Endothelial cell of umbilical vein (primary cell): ENCODE measurements at regions not wholly inside any gene's neighbourhood (a gene's known extent, or its start where the extent isn't known, plus 50 kb on each side); places are given as distances from the start of the nearest gene placed in this dataset.

Source experiments
- BruUV-seq: library from RNA; stranded (reverse); fragments of 400-500 nt; replicated peaks from 2 replicates; lab custom pipeline; 2021; lab: Mats Ljungman, UMichigan
- CTCF ChIA-PET: fragments of 300-600, 350-600 bp; sonication (Branson Sonifier 250); formaldehyde crosslinking; loops from one replicate; lab custom pipeline; 2021; ENCODE audit warnings: antibody characterized with exemption, inconsistent platforms; lab: Charles Lee
- POLR2A ChIA-PET: fragments of 300-600, 350-600 bp; sonication (Branson Sonifier 250); formaldehyde crosslinking; loops from one replicate; lab custom pipeline; 2021; ENCODE audit warnings: antibody characterized with exemption, inconsistent platforms; lab: Charles Lee
- DNase-seq: peaks from one replicate; pipeline ENCODE4 v3.0.0-alpha.2; 2011; ENCODE audit warnings: low read depth, low spot score
- FAIRE-seq: peaks from 2 replicates; lab custom pipeline; 2011; peaks lifted over from hg19 to GRCh38; lab: Jason Lieb, UNC
- H2AFZ ChIP-seq: 2 replicates; pipeline ENCODE4 v1.6.0; 2012; ENCODE audit warnings: low read depth, low read length, control low read depth, inconsistent platforms
- H3K27ac ChIP-seq: 2 replicates; pipeline ENCODE4 v1.5.1; 2011; ENCODE audit warnings: low read depth, mild to moderate bottlenecking, control low read depth, low read length, moderate library complexity; ENCODE audit not compliant: insufficient read depth
- H3K27me3 ChIP-seq, 2 experiments: 2 replicates each; pipeline versions ENCODE4 v1.6.0 to v1.6.1; 2011; ENCODE audit warnings: low read length in 2 of 2, mixed read lengths in 1 of 2; ENCODE audit not compliant: control insufficient read depth in 2 of 2, insufficient read depth in 2 of 2
- H3K36me3 ChIP-seq, 2 experiments: 2 replicates in 1 of 2; 3 replicates in 1 of 2; pipeline ENCODE4 v1.5.1; 2011; ENCODE audit warnings: low read length in 2 of 2, mild to moderate bottlenecking in 1 of 2, moderate library complexity in 1 of 2; ENCODE audit not compliant: control insufficient read depth in 2 of 2, insufficient read depth in 2 of 2; ENCODE audit errors: extremely low read depth in 1 of 2
- H3K4me1 ChIP-seq: 3 replicates; pipeline ENCODE4 v1.5.1; 2011; ENCODE audit warnings: mild to moderate bottlenecking, low read length; ENCODE audit not compliant: control insufficient read depth, insufficient read depth; ENCODE audit errors: extremely low read depth
- H3K4me2 ChIP-seq: 2 replicates; pipeline ENCODE4 v1.6.1; 2011; ENCODE audit warnings: low read length, control low read depth, mixed read lengths; ENCODE audit not compliant: insufficient read depth
- H3K4me3 ChIP-seq, 3 experiments: fragments of 200-600 bp in 1 of 3; sonication (generic), shearing (Covaris generic) in 1 of 3; replicated peaks in 1 of 3; 2 replicates each; pipeline ENCODE4 v1.5.1; 2011 to 2016; ENCODE audit warnings: control low read depth in 3 of 3, low read length in 3 of 3, mild to moderate bottlenecking in 2 of 3, inconsistent platforms in 1 of 3, low read depth in 1 of 3, moderate library complexity in 1 of 3; ENCODE audit not compliant: insufficient read depth in 1 of 3
- H3K79me2 ChIP-seq: 2 replicates; pipeline ENCODE4 v1.6.0; 2012; ENCODE audit warnings: low read length, inconsistent platforms; ENCODE audit not compliant: control insufficient read depth, insufficient read depth
- H3K9ac ChIP-seq: replicated peaks from 2 replicates; pipeline ENCODE3; 2011; ENCODE audit warnings: low read length, control low read depth; ENCODE audit not compliant: insufficient read depth; ENCODE audit errors: extremely low read depth
- H3K9me1 ChIP-seq: replicated peaks from 3 replicates; pipeline ENCODE4 v1.6.0; 2011; ENCODE audit warnings: mild to moderate bottlenecking, low read length; ENCODE audit not compliant: control insufficient read depth, insufficient read depth; ENCODE audit errors: extremely low read depth
- H3K9me3 ChIP-seq: replicated peaks from 2 replicates; pipeline ENCODE4 v1.5.1; 2012; ENCODE audit warnings: low read length, inconsistent platforms; ENCODE audit not compliant: control insufficient read depth, insufficient read depth
- H4K20me1 ChIP-seq: replicated peaks from 2 replicates; pipeline ENCODE3; 2011; ENCODE audit warnings: mild to moderate bottlenecking, low read length; ENCODE audit not compliant: control insufficient read depth, insufficient read depth; ENCODE audit errors: extremely low read depth
- CTCF ChIP-seq, 2 donors: IDR thresholded peaks; 1 replicate in 1 of 2; 2 replicates in 1 of 2; pipeline ENCODE4 v1.5.1; 2011; ENCODE audit warnings: low read length in 2 of 2, mild to moderate bottlenecking in 2 of 2, moderate library complexity in 2 of 2, control low read depth in 1 of 2, inconsistent platforms in 1 of 2, low read depth in 1 of 2; ENCODE audit not compliant: insufficient read depth in 1 of 2; ENCODE audit errors: extremely low read depth in 1 of 2
- EZH2 ChIP-seq: IDR thresholded peaks from 2 replicates; pipeline ENCODE4 v1.6.1; 2012; ENCODE audit warnings: borderline replicate concordance, low read depth, mild to moderate bottlenecking, moderate library complexity, low read length, inconsistent platforms; ENCODE audit not compliant: severe bottlenecking
- FOS ChIP-seq: IDR thresholded peaks from 2 replicates; pipeline ENCODE4 v1.6.1; 2011; ENCODE audit warnings: mild to moderate bottlenecking, low read length, moderate library complexity, borderline replicate concordance; ENCODE audit not compliant: insufficient read depth
- GATA2 ChIP-seq: IDR thresholded peaks from 2 replicates; pipeline ENCODE4 v1.7.0; 2011; ENCODE audit warnings: low read depth, mild to moderate bottlenecking, moderate library complexity, mixed read lengths, low read length; ENCODE audit not compliant: insufficient read length, insufficient read depth
- JUN ChIP-seq: IDR thresholded peaks from 2 replicates; pipeline ENCODE4 v1.6.1; 2011; ENCODE audit warnings: borderline replicate concordance, low read depth; ENCODE audit not compliant: insufficient read length, insufficient read depth
- MAX ChIP-seq: IDR thresholded peaks from 2 replicates; pipeline ENCODE4 v1.6.1; 2011; ENCODE audit not compliant: insufficient read depth, insufficient read length
- MYC ChIP-seq: IDR thresholded peaks from one replicate; pipeline ENCODE4 v1.6.1; 2011; ENCODE audit warnings: mild to moderate bottlenecking, low read depth, low read length
- POLR2A ChIP-seq: IDR thresholded peaks from 2 replicates; pipeline ENCODE4 v1.6.1; 2012; ENCODE audit warnings: low read depth, mild to moderate bottlenecking, control low read depth, low read length
- POLR2AphosphoS5 ChIP-seq: IDR thresholded peaks from 2 replicates; pipeline ENCODE4 v1.6.1; 2012; ENCODE audit warnings: low read depth, mild to moderate bottlenecking, control low read depth, low read length, moderate library complexity; ENCODE audit not compliant: insufficient read depth
- dilution Hi-C: fragments of 300-500 bp; cut with MboI; formaldehyde crosslinking; loops from one replicate; pipeline ENCODE4 v1.15.0; 2019; ENCODE audit warnings: low sequenced_read_pairs; ENCODE audit not compliant: extremely low pct_ligation_motif_present
- intact Hi-C: fragments of 100-400 bp; cut with micrococcal nuclease; formaldehyde crosslinking; loops from one replicate; pipeline ENCODE4 v1.10.0; 2022

GRCh38 chr2:78634425-78634824 lies 391.1 kb upstream of the REG3G start:
- Histone ChIP-seq H3K27me3 (no peaks in the 10 kb centered on the region), H3K4me1 (no peaks in the 10 kb centered on the region), H3K27ac (no peak overlapping the region), H2AFZ (no peak overlapping the region), H3K79me2 (no peaks in the 10 kb centered on the region), H3K9me3 (no peaks in the 10 kb centered on the region), H3K4me3 (no peak overlapping the region), H4K20me1 (no peaks in the 10 kb centered on the region), H3K9ac (no peak overlapping the region), H3K9me1 (no peaks in the 10 kb centered on the region), H3K4me2 (no peak overlapping the region), H3K36me3 (no peaks in the 10 kb centered on the region)
- ChIA-PET POLR2A (no interaction called here), CTCF (no interaction called here)
- DNase-seq = no peak
- no peak for FAIRE-seq
- no TSS peak for BruUV-seq
- intact Hi-C loops = no loop called here
- TF ChIP-seq CTCF (IDR thresholded peaks at IDR 0.05; ENCODE audit: extremely low read depth in 1 of 2, insufficient read depth in 1 of 2, low read depth in 1 of 2, low read length in 2 of 2) = no peak
- dilution Hi-C loops = no loop called here

DNA sequence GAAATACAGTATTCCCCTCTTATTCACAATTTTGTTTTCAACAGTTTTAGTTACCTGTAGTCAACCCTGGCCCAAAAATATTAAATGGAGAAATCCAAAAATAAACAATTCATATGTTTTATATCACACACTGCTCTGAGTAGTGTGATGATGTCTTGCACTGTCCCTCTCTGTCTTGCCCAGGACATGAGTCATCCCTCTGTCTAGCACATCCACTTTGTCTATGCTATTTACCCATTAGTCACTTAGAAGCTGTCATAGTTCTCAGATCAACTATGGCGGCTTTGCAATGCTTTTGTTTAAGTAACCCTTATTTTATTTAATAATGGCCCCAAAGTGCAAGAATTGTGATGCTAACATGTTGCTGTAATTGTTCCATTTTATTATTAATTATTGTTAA lies 380.6 kb upstream of the REG3G start:
- no peak for FAIRE-seq
- H4K20me1 ChIP-seq = no peaks in the 10 kb centered on the region

More for the DNA sequence above, 380.6 kb upstream of the REG3G start:
- Histone ChIP-seq H3K79me2 (no peaks in the 10 kb centered on the region), H2AFZ (no peak overlapping the region), H3K36me3 (no peaks in the 10 kb centered on the region), H3K4me2 (no peak overlapping the region), H3K27me3 (no peaks in the 10 kb centered on the region), H3K4me3 (no peak overlapping the region), H3K27ac (no peak overlapping the region), H3K4me1 (no peaks in the 10 kb centered on the region), H3K9me1 (no peaks in the 10 kb centered on the region), H3K9me3 (no peaks in the 10 kb centered on the region), H3K9ac (no peak overlapping the region)
- dilution Hi-C loops (no loop called here), intact Hi-C loops (no loop called here)
- no peak for DNase-seq
- POLR2A ChIA-PET = no interaction called here
- CTCF ChIA-PET = no interaction called here
- TF ChIP-seq POLR2AphosphoS5 (no peak), JUN (no peak), MAX (no peak), CTCF (IDR thresholded peaks at IDR 0.05; ENCODE audit: extremely low read depth in 1 of 2, insufficient read depth in 1 of 2, low read depth in 1 of 2, low read length in 2 of 2) (no peak), FOS (no peak), EZH2 (no peak), MYC (no peak), GATA2 (no peak), POLR2A (no peak)
- BruUV-seq = no TSS peak
